ENCODE measurements at regions not wholly inside any gene's neighbourhood (a gene's known extent, or its start where the extent isn't known, plus 50 kb on each side); places are given as distances from the start of the nearest gene placed in this dataset.

- H3K4me3 Mint-ChIP-seq, result no peak overlapping the region
- H3K27me3 Mint-ChIP-seq (ENCODE audit: low read depth), result no peaks in the 10 kb centered on the region
- no peak for ATAC-seq
- H3K36me3 Mint-ChIP-seq (ENCODE audit: insufficient read depth), result no peaks in the 10 kb centered on the region
- no peaks in the 10 kb centered on the region for H3K4me1 Mint-ChIP-seq (ENCODE audit: low read depth)
- DNase-seq, result no peak
- peaks cover 38% of the 10 kb centered on the region for H3K9me3 Mint-ChIP-seq
Measured at GRCh38 chr2:211026109-211026508, 469.7 kb downstream of the CPS1 start.

DNA sequence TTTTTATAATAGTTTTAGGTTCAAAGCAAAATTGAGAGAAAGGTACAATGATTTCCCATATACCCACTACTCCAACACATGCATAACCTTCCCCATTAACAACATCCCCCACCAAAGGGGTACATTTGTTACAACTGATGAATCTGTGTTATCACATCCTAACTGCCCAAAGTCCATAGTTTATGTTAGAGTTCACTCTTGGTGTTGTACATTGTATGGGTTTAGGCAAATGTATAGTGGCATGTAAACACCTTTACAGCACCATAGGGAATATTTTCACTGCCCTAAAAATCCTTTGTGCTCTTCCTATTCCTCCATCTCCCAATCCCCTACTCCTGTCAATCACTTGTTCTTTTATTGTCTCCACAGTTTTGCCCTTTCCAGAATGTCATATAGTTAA lies 471.6 kb downstream of the CPS1 start:
- ATAC-seq (no peak), DNase-seq (no peak)
- no peaks in the 10 kb centered on the region for H3K36me3 Mint-ChIP-seq (ENCODE audit: insufficient read depth)
- no peaks in the 10 kb centered on the region for H3K27me3 Mint-ChIP-seq (ENCODE audit: low read depth)
- H3K4me3 Mint-ChIP-seq, result no peak overlapping the region
- H3K9me3 Mint-ChIP-seq, result peaks cover 29% of the 10 kb centered on the region
- H3K4me1 Mint-ChIP-seq (ENCODE audit: low read depth), result no peaks in the 10 kb centered on the region

DNA sequence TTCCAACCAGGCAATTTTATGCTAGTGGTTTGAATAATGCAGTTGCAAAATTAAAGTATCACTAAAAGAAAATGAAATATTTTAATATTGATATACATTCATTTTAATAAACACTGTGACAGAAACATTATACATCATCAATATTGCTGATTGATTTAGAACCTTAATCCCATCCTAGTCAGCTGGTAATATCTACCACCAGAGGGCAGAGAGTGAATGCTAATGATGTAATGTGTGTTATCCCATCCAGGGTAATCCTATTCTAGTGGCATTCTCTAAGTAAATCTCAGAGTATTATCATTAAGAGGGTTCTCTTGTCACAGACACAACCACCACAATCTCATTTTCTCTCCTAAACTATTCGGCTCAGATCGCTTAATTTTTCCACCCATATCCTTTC lies 477.4 kb downstream of the CPS1 start:
- no peak for ATAC-seq
- Mint-ChIP-seq H3K4me1 (ENCODE audit: low read depth) (no peaks in the 10 kb centered on the region), H3K27me3 (ENCODE audit: low read depth) (no peaks in the 10 kb centered on the region)

DNA sequence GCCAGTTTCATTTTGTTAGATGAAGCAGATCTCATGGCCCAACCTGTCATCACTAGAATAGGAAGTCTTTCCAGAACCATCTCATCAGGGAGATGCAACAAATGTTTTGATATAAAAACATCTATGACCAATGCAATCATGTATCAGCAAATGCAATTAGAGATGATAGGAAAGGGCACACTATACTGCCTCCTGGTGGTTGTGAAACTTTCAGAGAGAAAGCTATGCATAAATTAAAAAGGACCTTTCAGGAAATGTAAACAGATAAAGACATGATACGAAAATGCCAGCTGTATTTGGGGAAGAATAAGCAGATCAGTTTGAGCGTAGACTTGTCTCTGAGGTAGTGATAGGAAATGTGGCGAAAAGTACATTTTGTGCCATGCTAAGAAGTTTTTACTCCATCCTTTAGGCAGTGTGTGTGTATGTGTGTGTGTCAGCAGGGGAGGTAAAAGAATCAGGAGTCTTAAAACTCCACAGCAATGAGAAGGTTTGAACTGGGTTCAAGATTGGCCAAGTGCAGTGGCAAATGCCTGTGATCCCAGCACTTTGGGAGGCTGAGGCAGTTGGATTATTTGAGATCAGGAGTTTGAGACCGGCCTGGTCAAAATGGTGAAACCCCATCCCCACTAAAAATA lies 479.3 kb downstream of the CPS1 start:
- DNase-seq, result no peak
- no peaks in the 10 kb centered on the region for H3K36me3 Mint-ChIP-seq (ENCODE audit: insufficient read depth)
- no peak for ATAC-seq
- no peaks in the 10 kb centered on the region for H3K27me3 Mint-ChIP-seq (ENCODE audit: low read depth)
- no peaks in the 10 kb centered on the region for H3K9me3 Mint-ChIP-seq
- H3K4me3 Mint-ChIP-seq, result no peak overlapping the region
- no peaks in the 10 kb centered on the region for H3K4me1 Mint-ChIP-seq (ENCODE audit: low read depth)

More for the DNA sequence above, 477.4 kb downstream of the CPS1 start:
- no peak for DNase-seq
- no peak overlapping the region for H3K4me3 Mint-ChIP-seq
- H3K9me3 Mint-ChIP-seq, result no peaks in the 10 kb centered on the region
- H3K36me3 Mint-ChIP-seq (ENCODE audit: insufficient read depth), result no peaks in the 10 kb centered on the region

GRCh38 chr2:211045025-211045424 lies 488.6 kb downstream of the CPS1 start:
- no peak overlapping the region for H3K4me3 Mint-ChIP-seq
- ATAC-seq, result no peak

DNA sequence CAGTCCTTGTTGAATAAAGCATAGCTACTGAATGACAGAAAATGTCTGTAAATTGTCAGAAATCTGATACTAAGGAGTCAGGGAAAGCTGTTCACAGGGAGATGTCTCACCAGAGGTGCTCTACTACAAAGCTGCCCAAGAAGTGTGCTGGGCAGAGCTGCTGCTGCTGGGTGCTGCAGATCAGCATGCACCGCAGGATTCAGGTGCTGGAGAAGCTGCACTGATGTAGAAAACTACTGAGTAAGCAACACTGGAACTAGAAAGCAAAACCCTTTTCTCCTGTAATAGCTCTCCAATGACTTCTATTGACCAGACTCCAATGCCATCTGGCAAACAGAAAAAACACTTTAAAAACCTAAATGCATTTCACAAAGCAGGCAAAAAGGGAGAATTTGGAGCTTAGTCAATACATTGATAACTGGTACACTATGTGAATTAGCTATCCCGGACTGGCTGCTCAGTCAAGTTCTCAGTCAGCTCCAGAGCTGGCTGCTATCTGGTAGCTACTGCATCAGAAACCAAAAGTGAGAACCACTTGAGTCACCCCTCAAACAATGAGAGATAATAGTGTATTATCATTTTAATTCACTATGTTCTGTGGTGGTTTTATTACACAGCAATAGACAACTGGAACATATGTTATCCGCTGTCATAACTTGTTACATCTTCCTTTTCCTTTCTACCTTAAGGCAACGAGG lies 493.1 kb downstream of the CPS1 start:
- no peaks in the 10 kb centered on the region for H3K9me3 Mint-ChIP-seq
- no peaks in the 10 kb centered on the region for H3K27me3 Mint-ChIP-seq (ENCODE audit: low read depth)
- no peak for DNase-seq
- H3K36me3 Mint-ChIP-seq (ENCODE audit: insufficient read depth), result no peaks in the 10 kb centered on the region
- ATAC-seq, result no peak
- H3K4me3 Mint-ChIP-seq, result no peak overlapping the region
- H3K4me1 Mint-ChIP-seq (ENCODE audit: low read depth), result no peaks in the 10 kb centered on the region

More at GRCh38 chr2:211045025-211045424, 488.6 kb downstream of the CPS1 start:
- H3K9me3 Mint-ChIP-seq, result no peaks in the 10 kb centered on the region
- no peaks in the 10 kb centered on the region for H3K27me3 Mint-ChIP-seq (ENCODE audit: low read depth)
- H3K36me3 Mint-ChIP-seq (ENCODE audit: insufficient read depth), result no peaks in the 10 kb centered on the region
- DNase-seq, result no peak
- no peaks in the 10 kb centered on the region for H3K4me1 Mint-ChIP-seq (ENCODE audit: low read depth)

- Mint-ChIP-seq H3K4me1 (ENCODE audit: low read depth) (no peaks in the 10 kb centered on the region), H3K27me3 (ENCODE audit: low read depth) (no peaks in the 10 kb centered on the region), H3K36me3 (ENCODE audit: insufficient read depth) (no peaks in the 10 kb centered on the region), H3K4me3 (no peak overlapping the region), H3K9me3 (no peaks in the 10 kb centered on the region)
- DNase-seq, result no peak
- no peak for ATAC-seq
Measured at GRCh38 chr2:211055438-211055837, 499.0 kb downstream of the CPS1 start.

DNA sequence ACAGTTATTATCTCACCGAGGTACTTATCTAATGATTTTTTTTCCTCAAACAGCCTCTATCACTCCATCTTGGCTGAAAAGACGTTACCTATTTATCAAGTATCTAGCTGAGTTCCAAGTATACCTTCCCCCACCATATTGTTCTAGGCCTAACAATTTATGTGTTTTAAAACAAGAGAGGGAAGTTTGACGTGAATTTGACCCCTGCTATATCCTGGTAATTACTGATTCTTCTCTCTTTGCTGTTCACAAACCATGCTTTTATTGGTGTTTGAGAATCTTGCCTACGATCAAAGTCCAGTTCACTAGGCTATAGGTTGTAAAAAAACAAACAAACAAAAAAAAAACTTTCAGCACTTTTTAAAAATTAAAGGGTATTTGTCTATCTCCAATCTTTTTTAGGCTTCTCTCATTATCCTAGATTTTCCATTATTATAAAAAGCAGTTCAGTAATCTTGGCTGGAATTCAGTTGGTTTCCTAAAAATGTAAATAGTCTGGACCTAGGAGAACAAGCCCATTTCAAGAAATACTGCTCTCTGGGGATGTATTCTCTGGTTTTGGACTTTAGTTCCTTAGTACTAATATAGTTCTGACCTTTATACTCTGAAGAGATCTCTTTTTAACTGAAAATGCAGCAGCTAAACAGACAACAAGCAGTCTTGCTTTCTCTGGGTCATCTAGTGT lies 505.4 kb downstream of the CPS1 start:
- no peak for ATAC-seq
- no peak for DNase-seq
- H3K36me3 Mint-ChIP-seq (ENCODE audit: insufficient read depth), result no peaks in the 10 kb centered on the region
- H3K4me1 Mint-ChIP-seq (ENCODE audit: low read depth), result no peaks in the 10 kb centered on the region
- H3K27me3 Mint-ChIP-seq (ENCODE audit: low read depth), result no peaks in the 10 kb centered on the region
- H3K4me3 Mint-ChIP-seq, result no peak overlapping the region
- H3K9me3 Mint-ChIP-seq, result no peaks in the 10 kb centered on the region

DNA sequence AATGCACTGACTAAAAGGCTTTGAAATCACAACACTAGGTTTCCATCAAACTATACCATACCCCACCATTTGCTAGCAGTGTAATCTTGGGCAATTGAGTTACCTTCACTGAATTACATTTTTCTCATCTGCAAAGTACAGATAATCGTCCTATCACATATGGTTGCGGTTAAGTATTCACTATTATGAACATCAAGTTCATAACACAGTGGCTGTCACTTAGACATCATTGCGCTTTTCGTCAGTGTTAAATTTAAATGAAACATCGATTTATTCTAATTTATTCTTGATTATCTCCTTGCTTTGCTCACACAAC lies 505.9 kb downstream of the CPS1 start:
- Mint-ChIP-seq H3K4me1 (ENCODE audit: low read depth) (no peaks in the 10 kb centered on the region), H3K4me3 (no peak overlapping the region), H3K27me3 (ENCODE audit: low read depth) (no peaks in the 10 kb centered on the region), H3K36me3 (ENCODE audit: insufficient read depth) (no peaks in the 10 kb centered on the region), H3K9me3 (no peaks in the 10 kb centered on the region)
- no peak for DNase-seq
- no peak for ATAC-seq

- H3K27me3 Mint-ChIP-seq (ENCODE audit: low read depth), result no peaks in the 10 kb centered on the region
- H3K36me3 Mint-ChIP-seq (ENCODE audit: insufficient read depth), result no peaks in the 10 kb centered on the region
Measured at GRCh38 chr2:211067029-211067428, 510.6 kb downstream of the CPS1 start.

DNA sequence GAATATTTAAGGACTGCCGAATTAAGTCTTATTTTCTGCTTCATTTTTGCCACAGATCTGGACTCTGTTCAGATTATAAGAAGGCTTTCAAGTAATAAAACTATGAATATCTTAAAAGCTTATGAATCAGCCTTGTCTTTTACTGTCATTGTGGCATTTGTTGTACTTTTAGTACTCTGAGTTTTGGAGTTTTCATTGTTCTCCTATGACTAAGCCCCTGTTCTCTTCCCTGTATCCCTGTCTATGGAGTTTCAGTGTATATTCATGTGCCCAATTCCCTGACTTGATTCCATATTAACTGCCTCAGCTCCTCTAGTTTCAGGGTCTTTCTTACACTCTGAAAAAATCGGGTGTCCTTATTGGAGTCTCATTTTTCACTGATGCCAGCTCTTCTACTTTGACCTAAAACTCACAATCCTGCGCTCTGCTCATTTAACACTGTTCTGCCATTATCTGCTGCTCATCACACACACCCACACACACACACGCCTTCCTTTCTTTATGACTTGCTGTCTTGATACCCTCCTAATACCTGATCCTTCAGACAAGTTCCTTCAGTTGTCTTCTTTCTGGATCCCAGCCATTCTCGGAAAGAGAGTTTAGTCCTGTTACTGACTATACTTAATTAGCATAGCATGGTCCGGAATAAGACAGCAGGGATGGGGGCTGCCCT lies 511.8 kb downstream of the CPS1 start:
- H3K9me3 Mint-ChIP-seq, result no peaks in the 10 kb centered on the region
- H3K27me3 Mint-ChIP-seq (ENCODE audit: low read depth), result no peaks in the 10 kb centered on the region
- no peak for DNase-seq
- H3K36me3 Mint-ChIP-seq (ENCODE audit: insufficient read depth), result no peaks in the 10 kb centered on the region
- no peak overlapping the region for H3K4me3 Mint-ChIP-seq
- no peak for ATAC-seq
- H3K4me1 Mint-ChIP-seq (ENCODE audit: low read depth), result no peaks in the 10 kb centered on the region

More at GRCh38 chr2:211067029-211067428, 510.6 kb downstream of the CPS1 start:
- no peak for ATAC-seq
- no peak overlapping the region for H3K4me3 Mint-ChIP-seq
- no peaks in the 10 kb centered on the region for H3K4me1 Mint-ChIP-seq (ENCODE audit: low read depth)
- no peak for DNase-seq
- no peaks in the 10 kb centered on the region for H3K9me3 Mint-ChIP-seq

- H3K36me3 Mint-ChIP-seq (ENCODE audit: insufficient read depth), result no peaks in the 10 kb centered on the region
- ATAC-seq, result no peak
- no peak for DNase-seq
- no peaks in the 10 kb centered on the region for H3K9me3 Mint-ChIP-seq
- no peaks in the 10 kb centered on the region for H3K4me1 Mint-ChIP-seq (ENCODE audit: low read depth)
- H3K27me3 Mint-ChIP-seq (ENCODE audit: low read depth), result no peaks in the 10 kb centered on the region
- no peak overlapping the region for H3K4me3 Mint-ChIP-seq
Measured at GRCh38 chr2:211070547-211070946, 514.1 kb downstream of the CPS1 start.

DNA sequence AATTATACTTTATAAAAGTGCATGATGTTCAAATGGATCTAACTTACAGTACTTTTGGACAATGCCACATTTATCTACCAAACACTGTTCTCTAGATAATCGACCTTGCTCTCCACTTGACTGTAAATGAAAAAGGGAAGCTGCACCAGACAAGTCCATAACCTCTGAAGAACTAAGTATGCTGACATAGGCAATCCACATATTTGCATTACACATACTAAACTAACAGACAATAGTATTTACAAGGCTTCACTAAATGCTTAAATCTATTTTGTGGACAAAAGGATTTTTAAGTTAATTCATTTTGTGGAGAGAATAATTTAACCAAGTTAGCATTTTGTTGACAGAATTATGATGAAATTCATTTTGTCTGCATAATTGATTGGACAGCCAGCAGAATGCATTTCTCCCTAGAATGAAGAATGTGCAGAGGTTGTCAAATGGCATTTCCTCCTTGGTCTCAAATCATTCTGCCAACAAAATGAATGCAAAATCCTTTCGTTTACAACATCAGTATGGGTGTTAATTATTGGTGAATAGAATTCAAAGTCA lies 520.9 kb downstream of the CPS1 start:
- no peak for DNase-seq
- no peak for ATAC-seq
- Mint-ChIP-seq H3K4me3 (no peak overlapping the region), H3K9me3 (no peaks in the 10 kb centered on the region), H3K4me1 (ENCODE audit: low read depth) (no peaks in the 10 kb centered on the region), H3K27me3 (ENCODE audit: low read depth) (no peaks in the 10 kb centered on the region), H3K36me3 (ENCODE audit: insufficient read depth) (no peaks in the 10 kb centered on the region)

GRCh38 chr2:211084352-211084751 lies 528.0 kb downstream of the CPS1 start:
- H3K4me3 Mint-ChIP-seq, result no peak overlapping the region
- H3K36me3 Mint-ChIP-seq (ENCODE audit: insufficient read depth), result no peaks in the 10 kb centered on the region
- DNase-seq (no peak), ATAC-seq (no peak)
- H3K27me3 Mint-ChIP-seq (ENCODE audit: low read depth), result no peaks in the 10 kb centered on the region
- no peaks in the 10 kb centered on the region for H3K9me3 Mint-ChIP-seq
- no peaks in the 10 kb centered on the region for H3K4me1 Mint-ChIP-seq (ENCODE audit: low read depth)

Measured in activated T-cell treated with anti-CD3 and anti-CD28 coated beads, Interleukin-2, amount 50 U/mL, for 4 hours (primary cell).